Activated gamma-delta T cell treated with Interleukin-2 at 50 U/mL for 16 hours (primary cell): ENCODE measurements at regions not wholly inside any gene's neighbourhood (a gene's known extent, or its start where the extent isn't known, plus 50 kb on each side); places are given as distances from the start of the nearest gene placed in this dataset.

Experiments used
- DNase-seq: peaks from one replicate; pipeline ENCODE4 v3.0.0-alpha.2; 2020

GRCh38 chr1:8267307-8267706 lies 50.6 kb upstream of the SLC45A1 start:
- no peak for DNase-seq

GRCh38 chr1:8266436-8267165 lies 51.3 kb upstream of the SLC45A1 start:
- no peak for DNase-seq

GRCh38 chr1:8263791-8264190 lies 54.1 kb upstream of the SLC45A1 start:
- DNase-seq = no peak

GRCh38 chr1:8261398-8261762 lies 56.5 kb upstream of the SLC45A1 start:
- no peak for DNase-seq

- no peak for DNase-seq
These were observed 58.2 kb upstream of the SLC45A1 start for GRCh38 chr1:8259498-8260290.

- no peak for DNase-seq
These were observed 60.3 kb upstream of the SLC45A1 start for GRCh38 chr1:8257621-8258020.

- DNase-seq = no peak
These were observed 61.6 kb upstream of the SLC45A1 start for GRCh38 chr1:8256321-8256720.

- no peak for DNase-seq
These were observed 62.2 kb upstream of the SLC45A1 start for GRCh38 chr1:8255712-8256111.

- DNase-seq = no peak
These were observed 65.5 kb upstream of the SLC45A1 start for GRCh38 chr1:8252266-8252951.

- no peak for DNase-seq
These were observed 66.3 kb upstream of the SLC45A1 start for GRCh38 chr1:8251635-8252034.

- DNase-seq = no peak
These were observed 68.1 kb upstream of the SLC45A1 start for GRCh38 chr1:8249838-8250237.

- DNase-seq = no peak
These were observed 70.0 kb upstream of the SLC45A1 start for GRCh38 chr1:8247811-8248436.

GRCh38 chr1:8244304-8244703 lies 73.6 kb upstream of the SLC45A1 start:
- no peak for DNase-seq

GRCh38 chr1:8242498-8242897 lies 75.4 kb upstream of the SLC45A1 start:
- no peak for DNase-seq

- no peak for DNase-seq
These were observed 76.4 kb upstream of the SLC45A1 start for GRCh38 chr1:8241417-8242014.

- DNase-seq = no peak
These were observed 78.4 kb upstream of the SLC45A1 start for GRCh38 chr1:8239306-8240023.

GRCh38 chr1:8239039-8239305 lies 78.9 kb upstream of the SLC45A1 start:
- no peak for DNase-seq

- no peak for DNase-seq
These were observed 79.5 kb upstream of the SLC45A1 start for GRCh38 chr1:8238141-8239038.

GRCh38 chr1:8232036-8232757 lies 85.7 kb upstream of the SLC45A1 start:
- DNase-seq = no peak

- DNase-seq = no peak
These were observed 87.7 kb upstream of the SLC45A1 start for GRCh38 chr1:8230292-8230621.

GRCh38 chr1:8228253-8228652 lies 89.7 kb upstream of the SLC45A1 start:
- no peak for DNase-seq
